HEK293 (cell line): ENCODE measurements at regions not wholly inside any gene's neighbourhood (a gene's known extent, or its start where the extent isn't known, plus 50 kb on each side); places are given as distances from the start of the nearest gene placed in this dataset.

Source experiments
- SP2 ChIP-seq: fragments of 450-650 bp; formaldehyde crosslinking; IDR thresholded peaks from 2 replicates; pipeline ENCODE4 v1.5.1; 2016; ENCODE audit warnings: missing biosample characterization, missing genetic modification characterization
- ZNF274 ChIP-seq, 2 experiments: fragments of 200-500 bp in 1 of 2; fragments of 450-650 bp in 1 of 2; sonication (Bioruptor generic) in 1 of 2; formaldehyde crosslinking in 1 of 2; IDR thresholded peaks; 2 replicates each; pipeline versions ENCODE4 v1.5.1 to v1.6.1; 2014 to 2016; ENCODE audit warnings: borderline replicate concordance in 1 of 2, inconsistent platforms in 1 of 2, low read length in 1 of 2, missing biosample characterization in 1 of 2, missing genetic modification characterization in 1 of 2
- ZNF362 ChIP-seq: fragments of 450-650 bp; formaldehyde crosslinking; IDR thresholded peaks from 2 replicates; pipeline ENCODE4 v1.5.1; 2016; ENCODE audit warnings: missing biosample characterization, missing genetic modification characterization
- ZNF426 ChIP-seq: fragments of 450-650 bp; formaldehyde crosslinking; IDR thresholded peaks from 2 replicates; pipeline ENCODE4 v1.5.1; 2017; ENCODE audit warnings: missing biosample characterization, missing genetic modification characterization, mild to moderate bottlenecking, inconsistent platforms, moderate library complexity
- ZNF529 ChIP-seq: fragments of 450-650 bp; formaldehyde crosslinking; IDR thresholded peaks from 2 replicates; pipeline ENCODE4 v1.5.1; 2017; ENCODE audit warnings: missing genetic modification characterization, missing biosample characterization; ENCODE audit not compliant: insufficient replicate concordance
- ZNF654 ChIP-seq: fragments of 450-650 bp; formaldehyde crosslinking; IDR thresholded peaks from 2 replicates; pipeline ENCODE4 v1.5.1; 2016; ENCODE audit warnings: low read depth, missing biosample characterization, missing genetic modification characterization
- ZNF777 ChIP-seq: fragments of 450-650 bp; formaldehyde crosslinking; IDR thresholded peaks from 2 replicates; pipeline ENCODE4 v1.5.1; 2017; ENCODE audit warnings: missing biosample characterization, missing genetic modification characterization, borderline replicate concordance
- ZNF791 ChIP-seq: fragments of 450-650 bp; formaldehyde crosslinking; IDR thresholded peaks from 2 replicates; pipeline ENCODE4 v1.5.1; 2016; ENCODE audit warnings: missing biosample characterization, missing genetic modification characterization
- TF ChIP-seq, protein P1 (sequence below): fragments of 450-650 bp; formaldehyde crosslinking; IDR thresholded peaks from 2 replicates; pipeline ENCODE4 v1.5.1; 2016; ENCODE audit warnings: missing biosample characterization, missing genetic modification characterization

- TF ChIP-seq ZNF654 (tag by site-specific recombination): no peak
- TF ChIP-seq, protein P1, sequence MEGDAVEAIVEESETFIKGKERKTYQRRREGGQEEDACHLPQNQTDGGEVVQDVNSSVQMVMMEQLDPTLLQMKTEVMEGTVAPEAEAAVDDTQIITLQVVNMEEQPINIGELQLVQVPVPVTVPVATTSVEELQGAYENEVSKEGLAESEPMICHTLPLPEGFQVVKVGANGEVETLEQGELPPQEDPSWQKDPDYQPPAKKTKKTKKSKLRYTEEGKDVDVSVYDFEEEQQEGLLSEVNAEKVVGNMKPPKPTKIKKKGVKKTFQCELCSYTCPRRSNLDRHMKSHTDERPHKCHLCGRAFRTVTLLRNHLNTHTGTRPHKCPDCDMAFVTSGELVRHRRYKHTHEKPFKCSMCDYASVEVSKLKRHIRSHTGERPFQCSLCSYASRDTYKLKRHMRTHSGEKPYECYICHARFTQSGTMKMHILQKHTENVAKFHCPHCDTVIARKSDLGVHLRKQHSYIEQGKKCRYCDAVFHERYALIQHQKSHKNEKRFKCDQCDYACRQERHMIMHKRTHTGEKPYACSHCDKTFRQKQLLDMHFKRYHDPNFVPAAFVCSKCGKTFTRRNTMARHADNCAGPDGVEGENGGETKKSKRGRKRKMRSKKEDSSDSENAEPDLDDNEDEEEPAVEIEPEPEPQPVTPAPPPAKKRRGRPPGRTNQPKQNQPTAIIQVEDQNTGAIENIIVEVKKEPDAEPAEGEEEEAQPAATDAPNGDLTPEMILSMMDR (tag by site-specific recombination): no peak
- TF ChIP-seq ZNF529 (tag by site-specific recombination): no peak
- TF ChIP-seq ZNF791 (tag by site-specific recombination): no peak
- TF ChIP-seq SP2: no peak
- no peak for TF ChIP-seq ZNF426 (tag by site-specific recombination)
- no peak for TF ChIP-seq ZNF362 (tag by site-specific recombination)
- no peak for TF ChIP-seq ZNF274 (IDR thresholded peaks at IDR 0.05; ENCODE audit: low read length)
- TF ChIP-seq ZNF274 (tag by site-specific recombination; IDR thresholded peaks at IDR 0.05; ENCODE audit: borderline replicate concordance): no peak
- TF ChIP-seq ZNF777 (tag by site-specific recombination): no peak
Measured at GRCh38 chr1:83495560-83495959, 503.4 kb downstream of the TTLL7 start.
